T-cell (primary cell): ENCODE measurements at regions not wholly inside any gene's neighbourhood (a gene's known extent, or its start where the extent isn't known, plus 50 kb on each side); places are given as distances from the start of the nearest gene placed in this dataset.
A peak's percentile ranks its signal among the peaks of the same experiment; 100 is the strongest.

Experiments
- ATAC-seq, 4 experiments: fragments of 200-7000 bp in 3 of 4; fragments of 150-1000 bp in 1 of 4; cut with Tn5 transposase; replicated peaks in 1 of 4; 1 replicate in 3 of 4; 2 replicates in 1 of 4; pipeline ENCODE4 v1.10.0; 2021; ENCODE audit warnings: moderate library complexity in 3 of 4, mild to moderate bottlenecking in 2 of 4, moderate number of reproducible peaks in 1 of 4
- CTCF ChIA-PET, 2 donors: fragments of 300-600 bp; sonication (Branson Sonifier 250); formaldehyde crosslinking; loops; one replicate each; lab custom pipeline; 2022; ENCODE audit warnings: antibody characterized with exemption in 2 of 2; lab: Charles Lee
- POLR2A ChIA-PET, 2 donors: fragments of 300-600 bp; sonication (Branson Sonifier 250); formaldehyde crosslinking; loops; one replicate each; lab custom pipeline; 2022; ENCODE audit warnings: antibody characterized with exemption in 2 of 2; lab: Charles Lee
- DNase-seq, 35 experiments: peaks; one replicate each; pipeline versions ENCODE4 v3.0.0 to v3.0.0-alpha.2; 2013 to 2023
- H3K27ac ChIP-seq: one replicate; pipeline ENCODE4 v1.5.1; 2013; ENCODE audit warnings: low read length
- H3K27me3 ChIP-seq, 2 experiments: replicated peaks in 1 of 2; 1 replicate in 1 of 2; 2 replicates in 1 of 2; pipeline versions ENCODE4 v1.6.1 to v1.7.0; 2013; ENCODE audit warnings: low read length in 1 of 2, mixed read lengths in 1 of 2; ENCODE audit not compliant: control insufficient read depth in 2 of 2, insufficient read depth in 2 of 2; ENCODE audit errors: extremely low read depth in 1 of 2
- H3K36me3 ChIP-seq, 2 donors: 1 replicate in 1 of 2; 2 replicates in 1 of 2; pipeline versions ENCODE4 v1.6.1 to v1.7.0; 2013; ENCODE audit warnings: low read length in 1 of 2; ENCODE audit not compliant: control insufficient read depth in 2 of 2, insufficient read depth in 1 of 2; ENCODE audit errors: extremely low read depth in 1 of 2
- H3K4me1 ChIP-seq, 2 experiments: 1 replicate in 1 of 2; 2 replicates in 1 of 2; pipeline versions ENCODE4 v1.6.1 to v1.7.0; 2013; ENCODE audit warnings: low read length in 2 of 2, mixed read lengths in 1 of 2; ENCODE audit not compliant: insufficient read depth in 2 of 2, control insufficient read depth in 1 of 2; ENCODE audit errors: extremely low read depth in 1 of 2
- H3K4me3 ChIP-seq, 2 donors: 1 replicate in 1 of 2; 2 replicates in 1 of 2; pipeline versions ENCODE4 v1.5.1 to v1.7.0; 2013; ENCODE audit warnings: mild to moderate bottlenecking in 2 of 2, low read length in 1 of 2, moderate library complexity in 1 of 2; ENCODE audit not compliant: control insufficient read depth in 1 of 2; ENCODE audit errors: extremely low read depth in 1 of 2
- H3K9me3 ChIP-seq: 2 replicates; pipeline ENCODE4 v1.7.0; 2013
- H3K27ac Mint-ChIP-seq, 2 donors: one replicate each; pipeline ENCODE4 v1.8.0; 2020 to 2021; ENCODE audit warnings: mild to moderate bottlenecking in 2 of 2, mixed read lengths in 2 of 2
- H3K27me3 Mint-ChIP-seq, 2 donors: one replicate each; pipeline ENCODE4 v1.8.0; 2021 to 2022; ENCODE audit warnings: mixed read lengths in 2 of 2
- H3K36me3 Mint-ChIP-seq: one replicate; pipeline ENCODE4 v1.8.0; 2021; ENCODE audit warnings: mixed read lengths
- H3K4me1 Mint-ChIP-seq, 3 donors: one replicate each; pipeline ENCODE4 v1.8.0; 2020 to 2022; ENCODE audit warnings: mixed read lengths in 3 of 3, mild to moderate bottlenecking in 1 of 3
- H3K4me3 Mint-ChIP-seq, 3 donors: one replicate each; pipeline ENCODE4 v1.8.0; 2020 to 2022; ENCODE audit warnings: mild to moderate bottlenecking in 3 of 3, mixed read lengths in 3 of 3, moderate library complexity in 3 of 3
- H3K9me3 Mint-ChIP-seq, 3 donors: one replicate each; pipeline ENCODE4 v1.8.0; 2020 to 2022; ENCODE audit warnings: mixed read lengths in 3 of 3
- WGBS: methylation state at CpG from one replicate; pipeline ENCODE4 v1.1.5; 2013; ENCODE audit warnings: missing lambda C conversion rate; ENCODE audit not compliant: insufficient coverage; 5-methylcytosine and 5-hydroxymethylcytosine counted together

DNA sequence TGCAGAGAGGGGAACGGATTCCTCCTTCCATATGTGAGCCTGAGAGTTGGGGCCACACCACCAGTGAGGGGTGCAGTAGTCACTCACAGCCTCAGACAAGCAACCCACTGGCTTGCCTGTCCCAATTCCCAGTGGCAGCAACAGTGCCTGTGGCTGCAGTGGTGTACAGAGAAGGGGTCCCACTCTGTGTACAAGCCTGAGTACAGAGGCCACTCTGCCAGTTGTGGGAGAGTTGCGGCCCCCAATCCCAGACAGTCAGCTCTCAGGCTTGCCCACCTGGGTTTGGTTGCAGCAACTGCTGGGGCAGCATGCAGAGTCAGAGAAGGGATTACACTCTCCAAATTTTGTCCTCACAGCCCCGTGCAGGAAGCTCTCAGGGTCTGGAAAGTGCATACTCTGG, 133.2 kb upstream of the RFX3 start:
- H3K4me1 Mint-ChIP-seq, result peaks cover 0 to 5% (median 0%) of the 10 kb centered on the region in 3 donors
- peaks cover 14% of the 10 kb centered on the region for H3K36me3 Mint-ChIP-seq
- H3K27me3 Mint-ChIP-seq, result no peaks in the 10 kb centered on the region
- Histone ChIP-seq H3K27ac (no peak overlapping the region), H3K27me3 (no peaks in the 10 kb centered on the region), H3K4me1 (no peaks in the 10 kb centered on the region), H3K9me3 (no peaks in the 10 kb centered on the region), H3K4me3 (no peak overlapping the region), H3K36me3 (no peaks in the 10 kb centered on the region)
- no peaks in the 10 kb centered on the region for H3K9me3 Mint-ChIP-seq
- no peak overlapping the region for H3K27ac Mint-ChIP-seq
- DNase-seq, result no peak
- no peak overlapping the region for H3K4me3 Mint-ChIP-seq
- WGBS, result 83% methylated on average over 2 of the region's 3 CpGs
- CTCF ChIA-PET, result no interaction called here
- no peak for ATAC-seq
- POLR2A ChIA-PET, result interaction anchor here in 1 of 2 donors (0.5 kb wide), 1 partner anchor 57 kb away, joined by 3 read pairs; no protein-coding TSS in a partner anchor

- Histone ChIP-seq H3K27me3 (no peaks in the 10 kb centered on the region), H3K4me1 (no peaks in the 10 kb centered on the region), H3K4me3 (no peak overlapping the region), H3K27ac (no peak overlapping the region), H3K36me3 (no peaks in the 10 kb centered on the region), H3K9me3 (no peaks in the 10 kb centered on the region)
- Mint-ChIP-seq H3K4me1 (peaks cover 0 to 5% (median 0%) of the 10 kb centered on the region in 3 donors), H3K27me3 (no peaks in the 10 kb centered on the region), H3K9me3 (no peaks in the 10 kb centered on the region), H3K36me3 (peaks cover 10% of the 10 kb centered on the region), H3K4me3 (no peak overlapping the region), H3K27ac (no peak overlapping the region)
- ChIA-PET POLR2A (interaction anchor here in 1 of 2 donors (0.6 kb wide), 1 partner anchor 571 kb away, joined by 4 read pairs; no protein-coding TSS in a partner anchor), CTCF (no interaction called here)
- ATAC-seq, result no peak
- no CpG with 5 or more reads among the region's 2 CpGs for WGBS
- no peak for DNase-seq
Measured at GRCh38 chr9:3656224-3656623, 130.4 kb upstream of the RFX3 start.

GRCh38 chr9:3650994-3651622, 125.3 kb upstream of the RFX3 start:
- Mint-ChIP-seq H3K36me3 (no peaks in the 10 kb centered on the region), H3K27me3 (no peaks in the 10 kb centered on the region), H3K4me3 (no peak overlapping the region), H3K27ac (no peak overlapping the region), H3K9me3 (no peaks in the 10 kb centered on the region), H3K4me1 (no peaks in the 10 kb centered on the region)
- WGBS, result 20% methylated on average over 1 of the region's 5 CpGs
- Histone ChIP-seq H3K27me3 (no peaks in the 10 kb centered on the region), H3K4me1 (no peaks in the 10 kb centered on the region), H3K9me3 (no peaks in the 10 kb centered on the region), H3K27ac (no peak overlapping the region), H3K36me3 (no peaks in the 10 kb centered on the region), H3K4me3 (no peak overlapping the region)
- CTCF ChIA-PET, result no interaction called here
- POLR2A ChIA-PET, result no interaction called here
- ATAC-seq (no peak), DNase-seq (no peak)

DNA sequence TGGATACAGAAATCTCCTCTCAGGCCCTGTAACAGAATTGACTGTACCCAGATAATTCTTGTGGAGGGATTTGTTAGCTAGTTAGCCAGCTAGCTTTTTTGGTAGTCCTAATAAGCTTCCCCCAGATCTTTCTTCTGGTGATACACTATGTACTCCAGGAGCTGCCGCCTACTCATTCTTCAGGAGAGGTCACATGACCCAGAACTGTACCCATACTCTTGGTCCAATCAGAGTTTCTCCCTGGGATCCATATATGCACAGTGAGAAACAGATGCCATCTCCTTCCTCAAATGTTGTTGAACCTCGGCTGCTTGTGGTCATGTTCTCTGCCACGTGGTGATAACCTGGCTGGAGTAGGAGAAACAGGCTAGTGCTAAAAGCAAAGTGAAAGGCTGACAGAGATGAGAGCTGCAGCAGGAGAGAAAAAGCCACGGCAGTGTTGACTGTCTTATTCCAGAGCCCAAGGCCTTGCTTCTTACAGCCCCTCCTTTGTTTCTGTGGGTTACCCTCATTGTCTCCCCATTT, 123.0 kb upstream of the RFX3 start:
- no peaks in the 10 kb centered on the region for H3K9me3 ChIP-seq
- Mint-ChIP-seq H3K4me1 (no peaks in the 10 kb centered on the region), H3K36me3 (no peaks in the 10 kb centered on the region), H3K27ac (no peak overlapping the region), H3K27me3 (no peaks in the 10 kb centered on the region), H3K9me3 (no peaks in the 10 kb centered on the region), H3K4me3 (no peak overlapping the region)
- DNase-seq (no peak), ATAC-seq (no peak)
- CTCF ChIA-PET, result interaction anchor here in 1 of 2 donors (0.5 to 1.0 kb wide), 2 partner anchors 124 to 182 kb away, joined by 3 to 6 read pairs; no protein-coding TSS in a partner anchor
- no peak overlapping the region for H3K4me3 ChIP-seq
- H3K27ac ChIP-seq, result no peak overlapping the region
- no peaks in the 10 kb centered on the region for H3K4me1 ChIP-seq
- H3K27me3 ChIP-seq, result no peaks in the 10 kb centered on the region
- H3K36me3 ChIP-seq, result no peaks in the 10 kb centered on the region
- WGBS, result 78% methylated on average over 3 of the region's 4 CpGs
- POLR2A ChIA-PET, result interaction anchor here in 1 of 2 donors (1.1 kb wide), 1 partner anchor 122 kb away, joined by 3 read pairs; no protein-coding TSS in a partner anchor

- ChIA-PET POLR2A (interaction anchor here (0.5 to 1.1 kb wide), 2 partner anchors 121 to 1204 kb away, joined by 3 read pairs; no protein-coding TSS in a partner anchor), CTCF (interaction anchor here (0.5 to 1.0 kb wide), 4 partner anchors 109 to 181 kb away, joined by 3 to 6 read pairs (median 4); no protein-coding TSS in a partner anchor)
- Mint-ChIP-seq H3K27ac (no peak overlapping the region), H3K9me3 (no peaks in the 10 kb centered on the region), H3K36me3 (no peaks in the 10 kb centered on the region), H3K27me3 (no peaks in the 10 kb centered on the region), H3K4me3 (no peak overlapping the region), H3K4me1 (no peaks in the 10 kb centered on the region)
- Histone ChIP-seq H3K4me3 (no peak overlapping the region), H3K36me3 (no peaks in the 10 kb centered on the region), H3K9me3 (no peaks in the 10 kb centered on the region), H3K27ac (no peak overlapping the region), H3K4me1 (no peaks in the 10 kb centered on the region), H3K27me3 (no peaks in the 10 kb centered on the region)
- ATAC-seq (no peak), DNase-seq (no peak)
- 100% methylated on average over 2 of the region's 6 CpGs for WGBS
Measured at GRCh38 chr9:3648266-3648665, 122.5 kb upstream of the RFX3 start.

- H3K4me1 Mint-ChIP-seq, result no peaks in the 10 kb centered on the region
- CTCF ChIA-PET, result interaction anchor here (0.7 to 1.0 kb wide), 3 partner anchors 108 to 181 kb away, joined by 3 to 4 read pairs (median 3); no protein-coding TSS in a partner anchor
- POLR2A ChIA-PET, result interaction anchor here in 1 of 2 donors (1.1 kb wide), 1 partner anchor 121 kb away, joined by 3 read pairs; no protein-coding TSS in a partner anchor
- H3K27ac Mint-ChIP-seq, result no peak overlapping the region
- DNase-seq (peak in 1 of 35 experiments; percentile 24), ATAC-seq (no peak)
- no peaks in the 10 kb centered on the region for H3K9me3 Mint-ChIP-seq
- Histone ChIP-seq H3K4me3 (no peak overlapping the region), H3K4me1 (no peaks in the 10 kb centered on the region), H3K27ac (no peak overlapping the region), H3K36me3 (no peaks in the 10 kb centered on the region), H3K27me3 (no peaks in the 10 kb centered on the region), H3K9me3 (no peaks in the 10 kb centered on the region)
- no peaks in the 10 kb centered on the region for H3K27me3 Mint-ChIP-seq
- 60% methylated on average over 1 of the region's 1 CpG for WGBS
- no peaks in the 10 kb centered on the region for H3K36me3 Mint-ChIP-seq
- no peak overlapping the region for H3K4me3 Mint-ChIP-seq
Measured at GRCh38 chr9:3647652-3648051, 121.9 kb upstream of the RFX3 start.
